ENCODE measurements at regions not wholly inside any gene's neighbourhood (a gene's known extent, or its start where the extent isn't known, plus 50 kb on each side); places are given as distances from the start of the nearest gene placed in this dataset.
"Not testable (repeated sequence)": the region's sequence is repeated elsewhere in the genome, so short reads cannot be mapped to it uniquely, and the experiment has no call there.

- no peak for TF ChIP-seq CTCF (IDR thresholded peaks at IDR 0.05)
- Histone ChIP-seq H3K36me3 (no peaks in the 10 kb centered on the region), H3K4me3 (no peak overlapping the region), H3K9me3 (no peaks in the 10 kb centered on the region), H3K4me1 (no peaks in the 10 kb centered on the region), H3K27me3 (no peaks in the 10 kb centered on the region), H3K27ac (no peak overlapping the region)
- intact Hi-C loops (cut with DNase I): no loop called here
- DNase-seq (ENCODE audit: low spot score in 2 of 2): no peak
Observed at GRCh38 chr20:30963591-30963990, 293.9 kb upstream of the DEFB115 start.

GRCh38 chr20:30975859-30976258 lies 281.6 kb upstream of the DEFB115 start:
- not testable (repeated sequence) for H3K36me3 ChIP-seq; H3K27me3 ChIP-seq; DNase-seq (ENCODE audit: low spot score in 2 of 2); H3K9me3 ChIP-seq; H3K4me3 ChIP-seq; H3K4me1 ChIP-seq; H3K27ac ChIP-seq
- intact Hi-C loops (cut with DNase I): loop anchor here (2.0 kb wide), 1 partner anchor 35 kb away; no protein-coding TSS in a partner anchor

- Histone ChIP-seq H3K4me3 (no peak overlapping the region), H3K4me1 (no peaks in the 10 kb centered on the region), H3K9me3 (no peaks in the 10 kb centered on the region), H3K36me3 (no peaks in the 10 kb centered on the region), H3K27me3 (no peaks in the 10 kb centered on the region), H3K27ac (no peak overlapping the region)
- no peak for TF ChIP-seq CTCF (IDR thresholded peaks at IDR 0.05)
- intact Hi-C loops (cut with DNase I): no loop called here
- DNase-seq (ENCODE audit: low spot score in 2 of 2): no peak
Observed at GRCh38 chr20:30985386-30985785, 272.1 kb upstream of the DEFB115 start.
